NCI-H748 (cell line): ENCODE measurements at regions not wholly inside any gene's neighbourhood (a gene's known extent, or its start where the extent isn't known, plus 50 kb on each side); places are given as distances from the start of the nearest gene placed in this dataset.
A peak's percentile ranks its signal among the peaks of the same experiment; 100 is the strongest.
"Not testable (repeated sequence)": the region's sequence is repeated elsewhere in the genome, so short reads cannot be mapped to it uniquely, and the experiment has no call there.

ENCODE experiments used
- DNase-seq: peaks from one replicate; lab custom pipeline; 2025; ENCODE audit not compliant: unreplicated experiment; lab: John Stamatoyannopoulos, UW

DNA sequence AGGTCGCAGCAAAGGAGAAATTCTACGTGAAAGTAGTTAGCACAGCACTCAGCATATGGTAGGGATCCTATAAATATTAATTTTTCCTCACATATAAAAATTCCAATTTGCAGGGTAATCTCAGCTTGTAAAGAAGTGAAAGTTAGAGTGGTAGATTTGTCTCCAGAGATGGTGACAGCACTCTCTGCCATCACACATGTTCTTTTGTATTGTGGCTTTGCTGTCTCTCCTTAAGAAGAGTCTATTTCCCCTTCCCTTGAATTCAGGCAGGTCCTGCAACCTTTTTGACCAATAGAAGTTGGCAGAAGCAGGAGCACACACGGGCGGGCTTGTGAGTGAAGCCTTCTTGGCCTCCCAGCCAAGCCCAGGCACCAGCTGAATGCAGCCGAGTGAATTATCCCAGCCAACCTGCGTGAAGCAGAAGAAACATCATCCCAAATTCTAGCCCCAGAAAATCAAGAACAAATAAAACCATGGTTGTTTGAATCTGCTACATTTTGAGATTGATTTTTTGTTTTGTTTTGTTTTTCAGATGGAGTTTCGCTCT lies 107.8 kb upstream of the COPS8 start:
- DNase-seq = no peak

DNA sequence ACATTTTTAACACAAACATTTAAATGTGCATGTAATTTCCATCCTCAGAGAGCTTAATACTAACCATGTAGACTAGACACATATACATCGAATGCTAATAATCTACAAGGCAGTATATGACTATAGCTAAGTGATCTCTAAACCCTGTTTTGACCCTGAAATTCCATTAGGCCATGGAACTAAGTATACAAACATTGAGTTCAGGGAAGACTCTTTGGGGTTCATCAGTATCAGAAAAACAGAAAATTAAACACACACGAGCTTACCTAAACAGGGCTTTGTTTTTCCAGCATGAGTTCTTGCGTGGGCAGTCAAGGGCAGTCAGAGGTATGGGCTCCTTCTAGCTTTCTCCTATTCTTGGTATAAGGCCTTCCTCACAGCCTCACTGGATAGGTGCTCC lies 106.0 kb upstream of the COPS8 start:
- DNase-seq = no peak

DNA sequence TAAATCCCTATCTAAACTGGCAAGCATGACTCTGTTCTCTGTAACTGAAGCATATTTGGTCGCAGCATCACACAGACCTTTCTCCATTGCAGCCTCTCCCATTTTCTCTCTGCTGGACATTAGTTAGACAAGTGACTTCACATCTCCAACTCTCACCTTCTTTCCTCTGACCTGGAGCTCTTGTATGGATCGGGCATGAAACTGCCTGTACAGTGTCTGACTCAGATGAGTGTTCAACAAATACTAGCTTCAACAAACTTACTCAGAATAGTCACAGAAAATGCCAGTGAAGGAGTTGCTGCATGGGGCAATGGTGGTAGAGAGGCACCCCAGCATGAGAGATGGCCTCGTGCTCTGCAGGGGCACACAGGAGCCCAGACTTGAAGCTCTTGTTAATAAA lies 104.7 kb upstream of the COPS8 start:
- no peak for DNase-seq

DNA sequence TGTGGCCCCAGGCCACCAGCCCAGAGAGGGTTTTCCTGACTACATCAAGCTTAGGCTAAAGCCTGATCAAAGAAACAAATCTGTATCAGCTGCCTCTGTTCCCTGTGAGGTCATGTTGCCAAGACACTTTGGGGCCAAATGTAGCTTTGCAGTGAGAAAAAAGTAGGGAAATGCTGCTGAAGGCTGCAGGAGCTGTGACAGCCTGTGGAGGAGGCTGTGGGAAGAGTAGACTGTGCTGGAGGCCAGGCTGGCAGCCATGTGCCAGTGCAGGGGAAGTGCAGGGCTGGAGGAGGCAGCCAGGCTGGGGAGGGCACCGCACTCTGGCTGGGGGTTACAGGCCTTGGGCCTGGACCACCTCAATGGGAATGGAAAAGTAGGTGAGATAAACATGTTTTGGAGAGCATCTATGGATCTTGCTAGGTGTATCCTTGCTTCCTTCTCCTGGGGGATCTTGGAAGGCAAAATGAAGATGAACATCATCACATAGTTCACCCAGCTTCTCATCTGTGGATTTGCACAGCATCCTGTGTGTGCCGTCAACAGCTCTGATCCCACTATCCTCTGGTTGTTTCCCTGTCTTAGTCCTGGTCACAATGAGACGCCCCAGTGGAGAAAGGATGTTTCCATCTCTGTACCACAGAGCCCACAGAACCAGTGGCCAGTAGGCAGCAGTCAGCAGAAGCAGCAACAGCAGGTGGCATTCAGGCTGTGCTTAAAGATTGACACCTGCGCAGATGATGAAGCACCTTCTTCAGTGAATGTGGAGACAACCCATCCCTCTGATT lies 103.8 kb upstream of the COPS8 start:
- DNase-seq = no peak

DNA sequence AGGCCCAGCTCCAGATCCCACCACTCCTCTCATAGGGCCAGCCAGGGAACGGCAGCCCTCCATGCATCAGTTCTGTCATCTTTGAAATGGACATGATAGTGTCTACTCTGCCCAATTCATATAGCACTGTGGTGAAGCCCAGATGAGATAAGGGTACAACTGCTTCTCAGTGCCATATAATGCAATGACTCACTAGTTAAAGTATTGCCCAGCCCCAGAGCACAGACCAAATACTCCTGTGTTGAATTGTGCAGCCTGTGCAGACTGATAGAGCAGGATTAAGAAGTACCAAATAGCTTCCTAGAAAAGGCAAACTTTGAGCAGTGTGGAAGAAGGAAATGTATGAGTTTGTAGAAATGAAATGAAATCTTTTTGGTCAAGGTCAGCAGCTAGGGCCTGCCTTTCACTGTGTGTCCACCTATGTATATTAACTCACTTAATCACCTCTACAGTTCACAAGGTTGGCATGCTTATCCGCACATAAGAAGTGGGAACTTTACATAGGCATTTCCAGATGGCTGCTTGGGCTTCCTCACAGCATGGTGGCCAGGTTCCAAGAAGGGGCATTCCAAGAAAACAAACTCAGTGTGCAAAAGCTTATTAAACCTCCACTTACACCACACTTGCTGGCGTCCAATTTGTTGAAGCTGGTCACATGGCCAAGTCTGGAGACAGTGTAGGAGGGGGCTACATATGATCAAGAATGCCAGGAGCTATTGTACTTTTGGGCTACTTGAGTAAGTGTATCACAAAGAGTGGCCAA lies 102.8 kb upstream of the COPS8 start:
- no peak for DNase-seq

DNA sequence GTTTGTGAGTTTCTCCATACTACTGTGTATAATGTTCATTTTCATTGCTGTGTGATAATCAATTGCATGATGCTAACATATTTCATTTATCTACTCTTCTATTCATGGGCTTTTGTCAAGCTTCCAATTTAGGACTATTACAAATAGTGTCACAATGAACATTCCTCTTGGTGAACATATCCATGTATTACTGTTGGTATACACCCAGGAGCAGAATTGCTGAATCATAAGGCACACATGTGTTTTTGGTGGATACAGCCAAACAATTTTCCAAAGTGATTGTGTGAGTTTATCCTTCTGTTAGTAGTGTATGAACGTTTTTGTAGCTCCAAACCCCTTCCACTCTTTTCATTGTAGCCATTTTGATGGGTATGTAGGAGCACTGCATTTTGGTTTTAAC lies 101.6 kb upstream of the COPS8 start:
- no peak for DNase-seq

DNA sequence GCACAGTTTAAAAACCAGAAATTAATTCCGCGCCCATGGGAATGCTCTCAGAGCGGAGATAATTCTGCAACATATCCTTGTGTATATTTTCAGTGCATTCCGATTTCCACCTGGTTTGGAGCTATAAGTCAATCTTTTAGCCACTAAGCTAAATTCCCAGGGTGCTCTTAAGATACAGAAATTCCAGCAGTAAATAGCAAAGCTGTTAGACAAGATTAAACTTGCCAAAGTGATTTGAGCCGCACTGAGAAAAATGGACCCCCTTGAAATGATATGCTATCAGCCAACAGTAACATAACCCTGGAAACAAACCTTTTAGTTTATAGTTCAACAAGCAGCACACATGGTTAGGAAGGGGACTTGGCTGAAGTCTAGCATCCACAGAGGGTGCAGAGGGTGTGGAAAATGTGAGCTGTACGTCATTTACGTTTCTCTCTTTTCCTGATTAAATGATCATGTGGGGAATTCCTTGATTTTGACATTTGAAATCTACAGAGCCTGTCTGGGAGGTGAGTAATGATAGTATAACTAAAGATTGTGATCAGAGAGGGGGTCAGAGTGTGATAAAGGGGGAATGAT lies 99.8 kb upstream of the COPS8 start:
- DNase-seq = peak; percentile 21

DNA sequence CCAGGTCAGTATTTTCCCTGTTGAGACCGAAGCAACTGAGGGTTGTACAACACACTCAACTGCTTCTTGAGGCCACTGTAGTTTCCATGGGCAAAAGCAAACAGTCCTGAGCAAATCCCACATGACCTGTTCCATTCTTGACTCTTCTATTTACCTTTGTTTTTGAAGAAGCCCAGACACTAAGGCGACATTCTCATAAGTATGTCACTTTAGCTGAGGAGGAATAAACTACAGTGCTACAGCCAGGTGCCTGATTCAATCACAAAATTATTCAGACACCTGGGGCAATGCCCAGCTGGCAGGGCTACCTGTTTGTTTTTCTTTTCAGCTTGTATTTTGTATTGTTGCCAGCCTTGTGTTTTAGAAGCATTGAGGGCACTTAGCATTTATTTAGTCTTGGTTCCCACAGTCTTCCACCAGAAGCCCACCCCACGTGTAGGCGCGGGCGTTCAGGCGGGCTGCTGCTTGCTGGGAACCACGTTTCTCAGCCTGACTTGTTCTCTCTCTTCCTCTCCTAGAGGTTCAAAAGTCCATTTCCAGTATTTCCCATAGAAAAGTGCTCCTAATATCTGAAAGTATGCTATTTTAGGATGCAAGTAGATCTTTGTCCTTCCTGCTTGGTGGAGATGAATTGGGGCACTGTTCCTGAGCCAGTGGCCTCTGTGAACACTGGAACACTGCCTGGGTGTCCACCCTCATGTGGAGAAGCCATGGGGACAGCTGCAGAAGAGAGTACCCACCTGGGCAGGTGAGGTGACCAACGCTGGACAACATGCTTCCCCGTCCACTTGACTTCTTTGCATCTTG lies 99.0 kb upstream of the COPS8 start:
- peak; percentile 91 for DNase-seq

DNA sequence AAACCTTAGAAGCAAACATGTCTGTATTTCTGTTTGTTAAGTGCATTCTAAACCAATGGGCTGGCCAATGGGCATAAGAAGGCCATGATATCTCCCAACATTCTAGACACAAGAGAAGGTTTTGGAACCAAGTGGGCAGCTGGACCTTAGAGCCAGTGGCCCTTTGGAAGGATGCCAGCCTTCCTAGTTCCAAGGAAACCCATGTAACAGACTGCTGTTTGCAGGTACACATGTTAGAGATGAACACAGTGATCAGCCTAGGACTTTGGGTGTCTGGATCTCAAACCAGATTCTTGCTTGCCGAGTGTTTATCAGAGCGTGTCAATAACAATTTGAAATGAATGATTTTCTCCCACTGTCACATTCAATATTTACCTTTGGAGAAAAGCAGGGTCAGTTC lies 97.5 kb upstream of the COPS8 start:
- peak; percentile 21 for DNase-seq

DNA sequence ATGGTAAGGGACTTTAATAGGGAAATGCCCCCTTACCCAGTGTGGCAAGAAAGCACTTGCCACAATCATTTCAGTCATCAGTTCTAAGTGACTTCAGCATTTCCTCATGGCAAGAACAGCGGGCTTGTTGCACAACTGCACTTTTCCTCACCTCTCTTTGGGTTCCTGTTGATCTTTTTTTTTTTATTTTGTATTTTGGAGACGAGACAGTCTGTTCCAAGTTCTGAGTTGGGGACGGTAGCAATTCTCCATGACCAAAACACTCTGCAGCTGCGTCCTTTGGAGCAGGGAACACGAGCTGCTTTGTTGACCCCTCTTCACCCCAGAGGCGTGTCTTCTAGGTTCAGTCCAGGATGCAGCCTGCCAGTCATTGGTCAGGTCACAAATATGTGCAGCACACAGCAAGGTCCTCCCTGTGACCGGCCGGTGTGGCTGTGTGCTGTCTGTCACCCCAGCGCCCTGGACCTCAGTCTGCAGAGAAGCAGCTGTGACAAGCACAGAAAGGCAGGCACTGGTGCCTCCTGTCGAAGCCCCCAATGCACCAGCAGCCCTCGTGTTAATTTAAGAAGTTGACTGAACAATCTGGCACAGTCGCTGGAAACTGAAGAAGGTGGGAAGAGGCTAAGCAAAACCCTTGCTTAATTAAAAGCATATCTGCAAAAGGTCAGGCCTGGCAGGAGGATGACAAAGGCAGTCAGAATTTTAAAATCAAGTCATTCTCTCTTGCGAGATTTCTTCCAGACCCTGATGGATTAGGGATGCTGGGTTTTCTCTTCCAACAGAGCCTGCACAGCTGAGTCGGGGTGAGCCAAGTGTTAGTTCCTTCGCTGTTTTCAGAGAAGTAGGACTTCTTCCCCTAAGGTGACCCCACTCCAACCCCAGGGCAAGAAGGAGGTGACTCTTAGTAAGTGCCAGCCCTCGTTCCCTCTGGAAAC lies 96.7 kb upstream of the COPS8 start:
- peak; percentile 56 for DNase-seq

DNA sequence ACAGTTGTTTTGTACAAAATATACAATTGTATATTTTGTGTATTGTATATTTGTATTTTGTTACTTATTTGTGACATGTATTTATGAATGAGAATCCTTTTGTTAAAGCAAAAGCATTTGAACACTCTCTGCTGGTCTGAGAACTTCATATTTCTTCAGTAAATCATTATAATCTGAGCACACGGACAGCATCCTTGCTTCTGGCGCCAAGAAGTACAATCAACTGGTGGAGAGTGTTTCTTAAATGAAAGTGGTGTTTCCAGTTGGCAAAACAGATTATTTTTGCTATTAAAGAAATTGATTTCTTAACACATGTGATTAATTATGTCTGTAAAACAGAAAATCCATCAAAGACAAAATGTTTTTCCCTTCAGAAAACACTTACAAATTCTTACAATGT lies 95.1 kb upstream of the COPS8 start:
- DNase-seq = no peak

DNA sequence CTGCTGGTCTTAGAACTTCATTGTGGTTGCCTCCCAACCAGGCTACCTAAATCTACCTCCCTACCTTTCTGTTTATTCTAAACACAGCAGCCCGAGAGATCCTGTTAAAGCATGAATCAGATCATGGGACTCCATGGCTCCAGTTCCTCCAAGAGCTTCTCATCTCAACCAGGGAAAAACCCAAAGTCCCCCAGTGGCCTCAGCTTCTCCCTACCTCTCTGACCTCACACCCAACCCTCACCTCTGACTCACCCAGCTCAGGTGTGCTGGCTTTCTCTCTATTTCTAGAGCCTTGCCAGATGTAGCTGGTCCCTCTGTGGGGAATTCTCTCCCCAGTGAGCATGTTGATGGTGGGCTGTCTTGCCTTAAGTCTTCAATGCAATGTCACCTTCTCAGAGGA lies 93.8 kb upstream of the COPS8 start:
- no peak for DNase-seq

DNA sequence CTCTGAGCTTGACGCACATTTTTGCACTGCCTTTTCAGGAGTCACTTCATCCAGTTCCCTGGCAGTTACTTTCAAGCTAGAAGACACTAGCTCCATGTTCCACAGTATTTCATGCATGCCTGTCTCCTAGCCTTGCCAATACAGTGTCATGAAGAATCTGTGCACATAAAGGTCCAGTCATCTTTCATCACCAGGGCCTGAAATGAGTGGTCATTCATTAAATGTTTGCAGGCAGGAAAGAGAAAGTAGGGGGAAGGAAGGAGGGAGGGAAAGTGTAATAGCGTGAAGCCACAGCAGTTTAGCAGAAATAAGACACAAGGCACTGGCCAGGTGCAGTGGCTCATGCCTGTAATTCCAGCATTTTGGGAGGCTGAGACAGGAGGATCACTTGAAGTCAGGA lies 92.4 kb upstream of the COPS8 start:
- no peak for DNase-seq

DNA sequence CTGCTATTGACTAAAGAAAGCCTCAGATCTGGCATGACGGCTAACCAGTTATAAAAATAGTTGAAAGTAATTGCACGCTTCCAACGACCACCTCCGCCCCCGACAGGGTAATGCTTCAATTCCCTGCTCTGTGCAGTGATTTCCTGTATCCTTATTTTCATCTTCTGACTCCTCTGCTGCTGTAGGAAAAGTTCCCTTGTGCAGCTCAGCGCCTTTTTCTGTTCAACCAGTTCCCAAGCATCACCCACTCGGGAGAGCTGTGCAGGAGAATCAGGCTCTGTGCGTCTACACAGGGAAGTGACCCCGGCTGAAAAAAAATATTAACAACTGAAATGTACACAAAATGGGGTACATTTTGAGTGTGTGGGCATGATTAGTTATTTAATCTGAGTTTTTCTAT lies 91.3 kb upstream of the COPS8 start:
- no peak for DNase-seq

DNA sequence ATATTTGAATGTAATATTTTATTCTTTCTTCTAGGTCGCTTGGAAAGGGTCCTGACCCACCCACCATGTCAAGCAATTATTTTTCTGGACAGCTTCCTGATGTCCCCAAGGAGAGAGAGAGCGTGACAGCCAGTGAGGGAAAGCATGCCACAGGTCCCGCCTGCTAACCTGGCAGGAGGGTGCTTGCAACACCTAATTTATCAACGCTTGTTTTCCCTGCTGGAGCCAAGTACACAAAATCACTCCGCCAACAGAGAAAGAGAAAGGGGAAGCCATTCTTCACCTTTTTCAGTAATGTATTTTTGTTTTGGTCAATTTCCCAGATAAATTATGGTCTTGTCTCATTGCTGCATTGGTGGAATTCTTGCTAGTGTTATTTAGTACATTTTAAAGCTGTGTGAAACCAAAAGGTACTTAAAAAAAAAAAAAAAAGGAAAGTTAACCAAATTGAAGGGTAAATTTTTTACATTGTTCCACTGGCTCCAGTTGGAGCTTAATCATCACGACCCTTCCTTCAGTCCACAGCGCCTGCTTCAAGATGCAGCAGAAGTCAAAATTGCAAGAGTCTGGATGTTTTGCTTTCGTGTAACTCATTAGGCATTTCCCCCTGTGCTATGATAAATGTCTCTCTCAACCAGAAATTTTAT lies 88.5 kb upstream of the COPS8 start:
- DNase-seq = peak; percentile 56

DNA sequence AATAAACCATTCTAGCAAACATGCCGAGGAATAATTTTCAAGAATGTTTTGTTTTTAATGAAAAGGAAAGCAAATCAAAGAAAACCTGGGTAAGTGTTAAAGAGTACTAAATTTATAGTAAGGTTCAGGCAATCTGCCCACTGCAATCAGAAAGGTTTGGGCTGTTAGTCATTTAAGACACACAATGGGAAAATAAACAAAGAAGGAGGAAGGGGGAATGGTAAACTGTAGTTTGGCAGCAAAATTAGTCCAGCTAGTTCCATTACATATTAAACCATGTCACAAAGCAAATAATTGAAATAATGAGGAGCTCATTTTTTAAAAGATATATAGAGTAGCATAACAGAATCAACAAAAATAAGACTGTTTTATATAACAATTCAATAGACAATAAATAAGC lies 87.5 kb upstream of the COPS8 start:
- DNase-seq = peak; percentile 42

DNA sequence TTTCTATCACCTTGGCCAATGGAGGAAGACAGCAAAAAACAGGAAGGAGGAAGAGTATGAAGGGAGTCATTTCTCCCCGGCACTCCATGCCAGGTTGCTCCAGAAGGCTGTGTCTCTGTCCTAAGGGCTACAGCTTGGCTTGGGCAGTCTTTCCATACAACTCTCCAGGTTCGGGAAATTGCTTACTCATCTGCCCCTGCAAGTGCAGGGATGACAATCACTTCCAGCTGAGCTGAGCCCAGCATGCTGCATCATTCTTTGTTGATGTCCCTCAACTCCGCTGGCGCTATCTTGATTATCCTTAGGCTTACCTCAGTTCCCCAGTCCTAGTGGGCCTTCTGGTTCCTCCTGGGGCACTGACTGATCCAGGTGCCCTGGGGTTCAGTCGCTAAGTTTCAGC lies 86.9 kb upstream of the COPS8 start:
- DNase-seq = peak; percentile 27

DNA sequence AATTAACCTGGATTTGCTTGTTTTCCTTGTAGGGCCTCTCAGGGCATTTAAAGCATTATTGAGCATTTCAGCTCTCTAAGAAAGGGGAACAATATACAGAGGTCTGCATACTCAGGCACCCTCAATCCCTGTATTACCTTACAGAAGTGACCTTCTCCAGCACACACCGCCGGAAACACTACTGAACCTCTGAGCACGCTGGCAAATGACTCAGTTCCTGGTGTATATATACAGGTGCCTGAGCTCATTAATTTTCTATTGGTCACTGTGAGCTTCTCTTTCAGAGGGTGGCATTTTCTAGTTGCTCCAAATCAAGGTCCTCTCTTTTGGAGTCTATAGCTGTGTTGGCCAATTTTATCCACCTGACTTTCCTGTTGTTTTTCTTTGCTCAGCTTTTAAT lies 85.2 kb upstream of the COPS8 start:
- DNase-seq = no peak

DNA sequence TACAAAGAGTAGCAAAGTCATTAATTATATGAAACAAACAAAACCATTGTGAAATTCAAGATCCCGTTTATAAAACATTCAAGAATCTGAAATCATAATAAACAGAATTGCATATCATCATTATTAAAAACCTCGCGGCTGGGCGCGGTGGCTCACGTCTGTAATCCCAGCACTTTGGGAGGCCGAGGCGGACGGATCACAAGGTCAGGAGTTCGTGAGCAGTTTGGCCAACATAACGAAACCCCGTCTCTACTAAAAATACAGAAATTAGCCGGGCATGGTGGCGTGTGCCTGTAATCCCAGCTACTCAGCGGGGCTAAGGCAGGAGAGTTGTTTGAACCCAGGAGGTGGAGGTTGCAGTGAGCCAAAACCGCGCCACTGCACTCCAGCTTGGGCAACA lies 80.3 kb upstream of the COPS8 start:
- not testable (repeated sequence) for DNase-seq
